ENCODE measurements at regions not wholly inside any gene's neighbourhood (a gene's known extent, or its start where the extent isn't known, plus 50 kb on each side); places are given as distances from the start of the nearest gene placed in this dataset.

- Histone ChIP-seq H3K4me2 (ENCODE audit: low read length) (no peak overlapping the region), H3K79me2 (ENCODE audit: control insufficient read depth, low read length) (no peaks in the 10 kb centered on the region), H3K36me3 (ENCODE audit: control insufficient read depth, low read length) (no peaks in the 10 kb centered on the region), H3K27ac (ENCODE audit: low read depth, low read length) (no peak overlapping the region), H3K9me2 (replicated peaks; ENCODE audit: control insufficient read depth, low read length) (no peaks in the 10 kb centered on the region), H3K4me1 (ENCODE audit: control insufficient read depth, low read length) (no peaks in the 10 kb centered on the region), H4K20me1 (ENCODE audit: control insufficient read depth, insufficient read depth, low read depth, low read length) (no peaks in the 10 kb centered on the region), H3F3A (ENCODE audit: control insufficient read depth, insufficient read depth) (no peaks in the 10 kb centered on the region), H3K4me3 (ENCODE audit: low read length) (no peak overlapping the region), H3K27me3 (ENCODE audit: control insufficient read depth, low read length) (0 out of 2 replicates have a peak, but pooled peaks cover under 1% of the 10 kb centered on the region), H3K9me3 (ENCODE audit: control insufficient read depth, insufficient read depth, low read length) (no peaks in the 10 kb centered on the region)
- TF ChIP-seq CTCF (IDR thresholded peaks at IDR 0.05; ENCODE audit: low read depth, low read length, poor library complexity, severe bottlenecking) (no peak), EZH2phosphoT487 (IDR thresholded peaks at IDR 0.05; ENCODE audit: borderline replicate concordance, low read length) (no peak)
Measured at GRCh38 chr10:52551046-52551445, 221.5 kb downstream of the MBL2 start.

GRCh38 chr10:52558090-52558489 lies 214.5 kb downstream of the MBL2 start:
- Histone ChIP-seq H3F3A (ENCODE audit: control insufficient read depth, insufficient read depth) (no peaks in the 10 kb centered on the region), H3K9me3 (ENCODE audit: control insufficient read depth, insufficient read depth, low read length) (no peaks in the 10 kb centered on the region), H3K4me2 (ENCODE audit: low read length) (no peak overlapping the region), H4K20me1 (ENCODE audit: control insufficient read depth, insufficient read depth, low read depth, low read length) (no peaks in the 10 kb centered on the region), H3K36me3 (ENCODE audit: control insufficient read depth, low read length) (no peaks in the 10 kb centered on the region), H3K4me3 (ENCODE audit: low read length) (no peak overlapping the region), H3K27ac (ENCODE audit: low read depth, low read length) (no peak overlapping the region), H3K9me2 (replicated peaks; ENCODE audit: control insufficient read depth, low read length) (no peaks in the 10 kb centered on the region), H3K79me2 (ENCODE audit: control insufficient read depth, low read length) (no peaks in the 10 kb centered on the region), H3K27me3 (ENCODE audit: control insufficient read depth, low read length) (no peaks in the 10 kb centered on the region), H3K4me1 (ENCODE audit: control insufficient read depth, low read length) (no peaks in the 10 kb centered on the region)
- TF ChIP-seq EZH2phosphoT487 (IDR thresholded peaks at IDR 0.05; ENCODE audit: borderline replicate concordance, low read length) (no peak), CTCF (IDR thresholded peaks at IDR 0.05; ENCODE audit: low read depth, low read length, poor library complexity, severe bottlenecking) (no peak)

GRCh38 chr10:52561322-52561721 lies 211.3 kb downstream of the MBL2 start:
- TF ChIP-seq CTCF (IDR thresholded peaks at IDR 0.05; ENCODE audit: low read depth, low read length, poor library complexity, severe bottlenecking) (no peak), EZH2phosphoT487 (IDR thresholded peaks at IDR 0.05; ENCODE audit: borderline replicate concordance, low read length) (no peak)
- Histone ChIP-seq H3K9me2 (replicated peaks; ENCODE audit: control insufficient read depth, low read length) (no peaks in the 10 kb centered on the region), H3K27me3 (ENCODE audit: control insufficient read depth, low read length) (no peaks in the 10 kb centered on the region; the same call in 1 of the 2 replicates), H3K4me1 (ENCODE audit: control insufficient read depth, low read length) (no peaks in the 10 kb centered on the region), H3K27ac (ENCODE audit: low read depth, low read length) (no peak overlapping the region), H3K4me2 (ENCODE audit: low read length) (no peak overlapping the region), H3K79me2 (ENCODE audit: control insufficient read depth, low read length) (no peaks in the 10 kb centered on the region), H3K9me3 (ENCODE audit: control insufficient read depth, insufficient read depth, low read length) (no peaks in the 10 kb centered on the region), H3F3A (ENCODE audit: control insufficient read depth, insufficient read depth) (no peaks in the 10 kb centered on the region), H3K4me3 (ENCODE audit: low read length) (no peak overlapping the region), H3K36me3 (ENCODE audit: control insufficient read depth, low read length) (no peaks in the 10 kb centered on the region), H4K20me1 (ENCODE audit: control insufficient read depth, insufficient read depth, low read depth, low read length) (no peaks in the 10 kb centered on the region)

Measured in DOHH2 (cell line).